GM18498 (cell line): ENCODE measurements at regions not wholly inside any gene's neighbourhood (a gene's known extent, or its start where the extent isn't known, plus 50 kb on each side); places are given as distances from the start of the nearest gene placed in this dataset.

ENCODE experiments used
- ATAC-seq: cut with Tn5 transposase; IDR thresholded peaks from one replicate; pipeline ENCODE4 v1.9.1; 2021; ENCODE audit warnings: mild to moderate bottlenecking, moderate library complexity; ENCODE audit not compliant: unreplicated experiment

- no peak for ATAC-seq
These were observed 463.5 kb downstream of the TAFA4 start for GRCh38 chr3:68468695-68469375.

GRCh38 chr3:68467465-68467864, 464.9 kb downstream of the TAFA4 start:
- no peak for ATAC-seq

GRCh38 chr3:68458581-68458980, 473.8 kb downstream of the TAFA4 start:
- ATAC-seq, result no peak

- no peak for ATAC-seq
These were observed 483.6 kb downstream of the TAFA4 start for GRCh38 chr3:68448510-68449383.

GRCh38 chr3:68447885-68448284, 484.5 kb downstream of the TAFA4 start:
- no peak for ATAC-seq

- no peak for ATAC-seq
These were observed 491.3 kb downstream of the TAFA4 start for GRCh38 chr3:68441054-68441453.

GRCh38 chr3:68436619-68437401, 495.5 kb downstream of the TAFA4 start:
- ATAC-seq, result no peak

GRCh38 chr3:68428495-68428894, 503.9 kb downstream of the TAFA4 start:
- no peak for ATAC-seq

- no peak for ATAC-seq
These were observed 507.4 kb downstream of the TAFA4 start for GRCh38 chr3:68424796-68425460.

- no peak for ATAC-seq
These were observed 523.7 kb downstream of the TAFA4 start for GRCh38 chr3:68408626-68409025.

GRCh38 chr3:68403741-68404140, 528.6 kb downstream of the TAFA4 start:
- ATAC-seq, result no peak

GRCh38 chr3:68402235-68402918, 530.0 kb downstream of the TAFA4 start:
- no peak for ATAC-seq

- no peak for ATAC-seq
These were observed 553.7 kb downstream of the TAFA4 start for GRCh38 chr3:68378631-68379030.

- ATAC-seq, result no peak
These were observed 558.6 kb downstream of the TAFA4 start for GRCh38 chr3:68373727-68374126.

- no peak for ATAC-seq
These were observed 568.6 kb downstream of the TAFA4 start for GRCh38 chr3:68363796-68364195.

GRCh38 chr3:68360492-68360891, 571.9 kb downstream of the TAFA4 start:
- no peak for ATAC-seq

- no peak for ATAC-seq
These were observed 586.6 kb downstream of the TAFA4 start for GRCh38 chr3:68345781-68346180.

- no peak for ATAC-seq
These were observed 589.9 kb downstream of the TAFA4 start for GRCh38 chr3:68342426-68342825.

- ATAC-seq, result no peak
These were observed 596.3 kb downstream of the TAFA4 start for GRCh38 chr3:68336042-68336441.

- ATAC-seq, result no peak
These were observed 597.9 kb downstream of the TAFA4 start for GRCh38 chr3:68334367-68334986.
